T-cell (primary cell): ENCODE measurements at regions not wholly inside any gene's neighbourhood (a gene's known extent, or its start where the extent isn't known, plus 50 kb on each side); places are given as distances from the start of the nearest gene placed in this dataset.

Source experiments
- ATAC-seq, 4 experiments: fragments of 200-7000 bp in 3 of 4; fragments of 150-1000 bp in 1 of 4; cut with Tn5 transposase; replicated peaks in 1 of 4; 1 replicate in 3 of 4; 2 replicates in 1 of 4; pipeline ENCODE4 v1.10.0; 2021; ENCODE audit warnings: moderate library complexity in 3 of 4, mild to moderate bottlenecking in 2 of 4, moderate number of reproducible peaks in 1 of 4
- CTCF ChIA-PET, 2 donors: fragments of 300-600 bp; sonication (Branson Sonifier 250); formaldehyde crosslinking; loops; one replicate each; lab custom pipeline; 2022; ENCODE audit warnings: antibody characterized with exemption in 2 of 2; lab: Charles Lee
- POLR2A ChIA-PET, 2 donors: fragments of 300-600 bp; sonication (Branson Sonifier 250); formaldehyde crosslinking; loops; one replicate each; lab custom pipeline; 2022; ENCODE audit warnings: antibody characterized with exemption in 2 of 2; lab: Charles Lee
- DNase-seq, 35 experiments: peaks; one replicate each; pipeline versions ENCODE4 v3.0.0 to v3.0.0-alpha.2; 2013 to 2023
- H3K27ac ChIP-seq: one replicate; pipeline ENCODE4 v1.5.1; 2013; ENCODE audit warnings: low read length
- H3K27me3 ChIP-seq, 2 experiments: replicated peaks in 1 of 2; 1 replicate in 1 of 2; 2 replicates in 1 of 2; pipeline versions ENCODE4 v1.6.1 to v1.7.0; 2013; ENCODE audit warnings: low read length in 1 of 2, mixed read lengths in 1 of 2; ENCODE audit not compliant: control insufficient read depth in 2 of 2, insufficient read depth in 2 of 2; ENCODE audit errors: extremely low read depth in 1 of 2
- H3K36me3 ChIP-seq, 2 donors: 1 replicate in 1 of 2; 2 replicates in 1 of 2; pipeline versions ENCODE4 v1.6.1 to v1.7.0; 2013; ENCODE audit warnings: low read length in 1 of 2; ENCODE audit not compliant: control insufficient read depth in 2 of 2, insufficient read depth in 1 of 2; ENCODE audit errors: extremely low read depth in 1 of 2
- H3K4me1 ChIP-seq, 2 experiments: 1 replicate in 1 of 2; 2 replicates in 1 of 2; pipeline versions ENCODE4 v1.6.1 to v1.7.0; 2013; ENCODE audit warnings: low read length in 2 of 2, mixed read lengths in 1 of 2; ENCODE audit not compliant: insufficient read depth in 2 of 2, control insufficient read depth in 1 of 2; ENCODE audit errors: extremely low read depth in 1 of 2
- H3K4me3 ChIP-seq, 2 donors: 1 replicate in 1 of 2; 2 replicates in 1 of 2; pipeline versions ENCODE4 v1.5.1 to v1.7.0; 2013; ENCODE audit warnings: mild to moderate bottlenecking in 2 of 2, low read length in 1 of 2, moderate library complexity in 1 of 2; ENCODE audit not compliant: control insufficient read depth in 1 of 2; ENCODE audit errors: extremely low read depth in 1 of 2
- H3K9me3 ChIP-seq: 2 replicates; pipeline ENCODE4 v1.7.0; 2013
- H3K27ac Mint-ChIP-seq, 2 donors: one replicate each; pipeline ENCODE4 v1.8.0; 2020 to 2021; ENCODE audit warnings: mild to moderate bottlenecking in 2 of 2, mixed read lengths in 2 of 2
- H3K27me3 Mint-ChIP-seq, 2 donors: one replicate each; pipeline ENCODE4 v1.8.0; 2021 to 2022; ENCODE audit warnings: mixed read lengths in 2 of 2
- H3K36me3 Mint-ChIP-seq: one replicate; pipeline ENCODE4 v1.8.0; 2021; ENCODE audit warnings: mixed read lengths
- H3K4me1 Mint-ChIP-seq, 3 donors: one replicate each; pipeline ENCODE4 v1.8.0; 2020 to 2022; ENCODE audit warnings: mixed read lengths in 3 of 3, mild to moderate bottlenecking in 1 of 3
- H3K4me3 Mint-ChIP-seq, 3 donors: one replicate each; pipeline ENCODE4 v1.8.0; 2020 to 2022; ENCODE audit warnings: mild to moderate bottlenecking in 3 of 3, mixed read lengths in 3 of 3, moderate library complexity in 3 of 3
- H3K9me3 Mint-ChIP-seq, 3 donors: one replicate each; pipeline ENCODE4 v1.8.0; 2020 to 2022; ENCODE audit warnings: mixed read lengths in 3 of 3
- WGBS: methylation state at CpG from one replicate; pipeline ENCODE4 v1.1.5; 2013; ENCODE audit warnings: missing lambda C conversion rate; ENCODE audit not compliant: insufficient coverage; 5-methylcytosine and 5-hydroxymethylcytosine counted together

DNA sequence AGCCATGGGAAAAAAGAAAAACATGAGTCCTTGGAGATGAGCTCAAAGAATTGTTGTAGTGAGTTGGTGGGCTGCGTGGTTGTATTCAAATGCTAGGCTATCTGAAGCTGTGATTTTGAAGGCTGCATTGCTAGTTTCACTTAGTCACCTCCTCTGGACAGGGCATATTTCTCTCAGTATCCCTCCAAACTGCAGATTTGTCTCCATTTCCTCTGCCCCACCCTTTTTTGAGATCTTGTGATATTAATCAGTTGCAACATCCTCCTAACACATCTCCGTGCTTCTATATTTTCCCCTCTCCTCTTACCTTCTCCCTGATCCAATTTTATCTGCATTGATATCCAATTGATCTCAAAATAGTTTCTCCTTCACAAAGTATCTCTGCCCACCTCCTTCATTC lies 1048.0 kb upstream of the WWC1 start:
- H3K36me3 ChIP-seq, result no peaks in the 10 kb centered on the region
- Mint-ChIP-seq H3K9me3 (peaks cover 8 to 20% (median 15%) of the 10 kb centered on the region in 3 donors), H3K4me3 (no peak overlapping the region), H3K27ac (no peak overlapping the region), H3K27me3 (no peaks in the 10 kb centered on the region), H3K4me1 (no peaks in the 10 kb centered on the region), H3K36me3 (no peaks in the 10 kb centered on the region)
- H3K4me3 ChIP-seq, result no peak overlapping the region
- DNase-seq, result no peak
- no peak overlapping the region for H3K27ac ChIP-seq
- no peak for ATAC-seq
- CTCF ChIA-PET, result interaction anchor here in 1 of 2 donors (0.6 kb wide), 1 partner anchor 12 kb away, joined by 4 read pairs; no protein-coding TSS in a partner anchor
- H3K4me1 ChIP-seq, result no peaks in the 10 kb centered on the region
- H3K27me3 ChIP-seq, result no peaks in the 10 kb centered on the region
- WGBS, result 67% methylated on average over 1 of the region's 2 CpGs
- H3K9me3 ChIP-seq, result no peaks in the 10 kb centered on the region
- POLR2A ChIA-PET, result no interaction called here

DNA sequence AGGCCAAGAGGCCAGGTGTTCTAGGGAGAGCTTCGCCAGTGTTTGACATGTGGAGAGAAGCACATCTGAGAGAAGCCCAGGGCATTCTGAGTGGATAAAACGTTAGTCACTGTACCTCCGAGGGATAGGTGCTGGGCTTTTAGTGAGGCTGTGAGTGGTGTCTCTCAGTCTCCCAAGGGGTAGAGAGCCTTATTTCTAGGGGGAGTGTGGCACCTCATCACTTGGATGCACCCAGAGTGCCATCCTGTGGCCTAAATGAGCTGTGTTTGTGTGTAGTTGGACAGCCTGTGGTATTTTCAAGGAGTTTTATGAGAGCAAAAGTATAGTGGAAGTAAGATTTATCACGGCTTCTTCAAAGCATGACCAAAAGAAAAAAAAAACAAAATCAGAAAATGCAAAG lies 1046.9 kb upstream of the WWC1 start:
- WGBS, result 63% methylated on average over 3 of the region's 4 CpGs
- H3K27ac Mint-ChIP-seq, result no peak overlapping the region
- no peak overlapping the region for H3K4me3 Mint-ChIP-seq
- Histone ChIP-seq H3K36me3 (no peaks in the 10 kb centered on the region), H3K4me3 (no peak overlapping the region), H3K4me1 (no peaks in the 10 kb centered on the region), H3K27me3 (no peaks in the 10 kb centered on the region), H3K9me3 (no peaks in the 10 kb centered on the region), H3K27ac (no peak overlapping the region)
- no peaks in the 10 kb centered on the region for H3K27me3 Mint-ChIP-seq
- H3K9me3 Mint-ChIP-seq, result peaks cover 10 to 16% (median 11%) of the 10 kb centered on the region in 3 donors
- ChIA-PET POLR2A (no interaction called here), CTCF (no interaction called here)
- ATAC-seq (no peak), DNase-seq (no peak)
- no peaks in the 10 kb centered on the region for H3K36me3 Mint-ChIP-seq
- H3K4me1 Mint-ChIP-seq, result no peaks in the 10 kb centered on the region

GRCh38 chr5:167245868-167246267 lies 1045.6 kb upstream of the WWC1 start:
- H3K27me3 Mint-ChIP-seq, result no peaks in the 10 kb centered on the region

GRCh38 chr5:167247816-167248215 lies 1043.6 kb upstream of the WWC1 start:
- WGBS, result 100% methylated on average over 1 of the region's 4 CpGs
- no peak overlapping the region for H3K27ac ChIP-seq
- POLR2A ChIA-PET, result no interaction called here
- ATAC-seq (no peak), DNase-seq (no peak)
- H3K4me3 ChIP-seq, result no peak overlapping the region
- Mint-ChIP-seq H3K4me1 (no peaks in the 10 kb centered on the region), H3K9me3 (peaks cover 5 to 16% (median 15%) of the 10 kb centered on the region in 3 donors), H3K27me3 (no peaks in the 10 kb centered on the region), H3K27ac (no peak overlapping the region), H3K36me3 (no peaks in the 10 kb centered on the region), H3K4me3 (no peak overlapping the region)
- H3K36me3 ChIP-seq, result no peaks in the 10 kb centered on the region
- H3K9me3 ChIP-seq, result no peaks in the 10 kb centered on the region
- no peaks in the 10 kb centered on the region for H3K27me3 ChIP-seq
- H3K4me1 ChIP-seq, result no peaks in the 10 kb centered on the region
- CTCF ChIA-PET, result no interaction called here

More at GRCh38 chr5:167245868-167246267, 1045.6 kb upstream of the WWC1 start:
- Mint-ChIP-seq H3K36me3 (no peaks in the 10 kb centered on the region), H3K9me3 (peaks cover 12 to 14% (median 13%) of the 10 kb centered on the region in 3 donors), H3K4me3 (no peak overlapping the region), H3K4me1 (no peaks in the 10 kb centered on the region), H3K27ac (no peak overlapping the region)
- Histone ChIP-seq H3K36me3 (no peaks in the 10 kb centered on the region), H3K4me1 (no peaks in the 10 kb centered on the region), H3K27ac (no peak overlapping the region), H3K9me3 (no peaks in the 10 kb centered on the region), H3K27me3 (no peaks in the 10 kb centered on the region), H3K4me3 (no peak overlapping the region)
- ChIA-PET POLR2A (no interaction called here), CTCF (no interaction called here)
- ATAC-seq (no peak), DNase-seq (no peak)
- WGBS, result no CpG with 5 or more reads among the region's 1 CpG

- Mint-ChIP-seq H3K27ac (no peak overlapping the region), H3K9me3 (peaks cover 5 to 16% (median 15%) of the 10 kb centered on the region in 3 donors), H3K4me1 (no peaks in the 10 kb centered on the region), H3K36me3 (no peaks in the 10 kb centered on the region), H3K4me3 (no peak overlapping the region), H3K27me3 (no peaks in the 10 kb centered on the region)
- Histone ChIP-seq H3K4me3 (no peak overlapping the region), H3K9me3 (no peaks in the 10 kb centered on the region), H3K27ac (no peak overlapping the region), H3K4me1 (no peaks in the 10 kb centered on the region), H3K27me3 (no peaks in the 10 kb centered on the region), H3K36me3 (no peaks in the 10 kb centered on the region)
- ChIA-PET CTCF (no interaction called here), POLR2A (no interaction called here)
- no peak for DNase-seq
- no peak for ATAC-seq
- 78% methylated on average over 8 of the region's 11 CpGs for WGBS
Measured at GRCh38 chr5:167248257-167248656, 1043.2 kb upstream of the WWC1 start.

DNA sequence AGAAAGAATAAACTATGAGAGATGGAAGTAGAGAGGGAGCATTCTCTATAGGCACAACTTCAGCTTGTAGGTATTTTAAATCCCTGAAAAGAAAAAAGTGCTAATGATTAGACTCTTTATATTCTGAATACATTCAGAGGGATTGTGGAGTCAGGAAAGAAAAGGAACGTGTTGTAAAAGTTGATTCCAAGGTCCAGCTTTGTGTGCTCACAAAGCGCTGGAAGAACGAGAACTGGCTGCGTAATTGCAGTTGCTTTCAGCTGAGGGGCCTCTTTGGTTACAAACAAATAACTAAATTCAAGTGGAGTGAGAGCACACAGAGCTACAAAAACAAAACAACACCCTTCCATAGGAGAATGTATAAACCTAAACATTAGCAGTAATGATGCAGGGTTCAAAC lies 1040.4 kb upstream of the WWC1 start:
- Histone ChIP-seq H3K36me3 (no peaks in the 10 kb centered on the region), H3K4me3 (no peak overlapping the region), H3K27ac (no peak overlapping the region), H3K4me1 (no peaks in the 10 kb centered on the region), H3K9me3 (no peaks in the 10 kb centered on the region), H3K27me3 (no peaks in the 10 kb centered on the region)
- WGBS, result 67% methylated on average over 1 of the region's 4 CpGs
- ATAC-seq (no peak), DNase-seq (no peak)
- Mint-ChIP-seq H3K36me3 (no peaks in the 10 kb centered on the region), H3K9me3 (peaks cover 9 to 23% (median 19%) of the 10 kb centered on the region in 3 donors), H3K4me1 (no peaks in the 10 kb centered on the region), H3K27me3 (no peaks in the 10 kb centered on the region), H3K4me3 (no peak overlapping the region), H3K27ac (no peak overlapping the region)
- CTCF ChIA-PET, result interaction anchor here (0.6 to 0.7 kb wide), 2 partner anchors 12 to 828 kb away, joined by 3 read pairs; no protein-coding TSS in a partner anchor
- POLR2A ChIA-PET, result no interaction called here

DNA sequence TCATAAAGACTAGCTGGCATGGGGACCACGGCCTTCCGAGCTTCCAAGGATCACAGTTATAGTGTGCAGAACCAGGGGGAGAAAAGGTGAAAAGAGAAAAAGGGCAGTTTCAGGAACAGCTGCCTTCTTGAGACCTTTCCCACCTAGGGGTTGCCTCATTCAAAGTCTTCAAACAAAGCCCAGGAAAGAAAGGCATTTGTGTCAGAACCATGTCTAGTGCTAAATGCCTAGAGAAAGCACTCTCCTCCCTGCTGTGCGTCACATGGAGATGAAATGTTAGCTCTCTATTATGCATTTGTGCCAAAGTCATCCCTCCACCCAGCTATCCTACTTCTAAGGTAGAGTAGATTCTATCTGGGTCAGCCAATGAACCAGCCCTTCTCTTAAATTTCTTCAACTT lies 1037.3 kb upstream of the WWC1 start:
- H3K9me3 Mint-ChIP-seq, result peaks cover 15 to 24% (median 17%) of the 10 kb centered on the region in 3 donors
- H3K27me3 ChIP-seq, result no peaks in the 10 kb centered on the region
- H3K36me3 Mint-ChIP-seq, result no peaks in the 10 kb centered on the region
- ATAC-seq (no peak), DNase-seq (no peak)
- H3K4me1 Mint-ChIP-seq, result no peaks in the 10 kb centered on the region
- H3K9me3 ChIP-seq, result no peaks in the 10 kb centered on the region
- POLR2A ChIA-PET, result no interaction called here
- H3K27ac ChIP-seq, result no peak overlapping the region
- no peaks in the 10 kb centered on the region for H3K36me3 ChIP-seq
- no peaks in the 10 kb centered on the region for H3K27me3 Mint-ChIP-seq
- no peak overlapping the region for H3K4me3 Mint-ChIP-seq
- no peaks in the 10 kb centered on the region for H3K4me1 ChIP-seq
- CTCF ChIA-PET, result no interaction called here
- H3K4me3 ChIP-seq, result no peak overlapping the region
- H3K27ac Mint-ChIP-seq, result no peak overlapping the region
- 40% methylated on average over 1 of the region's 3 CpGs for WGBS
